ENCODE measurements at regions not wholly inside any gene's neighbourhood (a gene's known extent, or its start where the extent isn't known, plus 50 kb on each side); places are given as distances from the start of the nearest gene placed in this dataset.

DNA sequence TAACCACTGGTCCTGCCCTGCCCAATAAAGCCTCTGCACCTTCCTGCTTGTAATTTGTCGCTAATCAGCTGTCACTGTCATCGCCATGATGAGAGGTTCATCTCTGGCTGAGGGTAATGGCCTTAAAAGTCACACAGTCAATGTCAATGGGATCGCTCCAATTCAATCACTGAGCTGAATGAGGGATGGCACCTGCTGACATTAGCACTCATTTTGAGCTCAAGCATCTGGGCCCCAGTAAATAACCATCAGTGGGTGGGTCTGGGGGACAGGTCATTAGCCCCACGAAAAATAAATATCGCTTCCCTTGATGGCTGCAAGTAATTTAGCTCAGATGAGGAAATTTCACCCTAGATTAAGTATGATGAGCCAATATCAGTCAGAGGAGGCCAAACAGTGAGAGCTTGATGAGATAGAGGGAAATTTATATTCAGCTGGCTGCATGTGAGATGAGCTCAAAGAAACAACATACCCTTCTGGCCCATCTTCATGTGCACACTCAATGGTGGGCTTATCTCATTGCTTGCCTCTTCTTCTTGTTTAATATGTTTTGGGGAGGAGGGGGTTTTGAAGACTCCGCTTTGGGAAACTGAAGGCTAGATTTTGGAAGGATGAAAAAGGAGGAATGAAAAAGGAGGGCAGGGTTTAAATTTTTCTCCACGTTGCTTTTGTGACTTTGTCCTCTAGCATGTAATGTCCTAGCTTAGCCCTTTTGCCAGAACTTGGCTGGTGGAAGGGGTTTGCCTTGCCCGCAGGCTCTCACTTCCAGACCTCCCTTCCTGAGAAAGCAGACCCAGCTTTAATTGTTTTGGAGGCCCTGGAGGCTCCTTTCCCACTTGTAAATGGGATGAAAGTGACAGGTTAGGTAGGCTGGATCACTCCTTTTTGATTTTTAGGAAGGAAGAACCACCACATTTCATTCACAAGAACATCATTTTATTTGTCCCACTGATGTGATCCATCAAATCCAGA is 84.8 kb upstream of the PAQR3 start:
- DNase-seq (ENCODE audit: low spot score), result no peak

DNA sequence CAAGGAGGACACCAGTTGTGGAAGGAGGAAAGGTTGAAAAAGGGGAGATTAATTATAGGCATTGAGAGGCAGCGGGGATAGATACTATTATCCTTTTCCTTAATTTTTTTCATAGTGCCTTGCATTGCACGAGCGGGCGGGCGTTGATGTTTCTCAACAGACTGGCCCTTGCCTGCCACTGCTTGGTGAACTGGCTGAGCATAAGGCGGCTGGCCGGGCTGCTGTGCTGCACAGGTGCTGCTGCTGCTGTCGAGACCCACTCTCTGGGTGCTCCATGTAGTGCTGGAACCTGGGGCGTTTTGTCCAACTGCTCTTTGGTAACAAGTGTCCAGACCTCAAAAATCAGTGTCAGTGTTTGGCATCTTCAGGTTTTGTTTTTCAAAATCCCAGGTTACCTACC is 83.3 kb upstream of the PAQR3 start:
- DNase-seq (ENCODE audit: low spot score), result no peak

DNA sequence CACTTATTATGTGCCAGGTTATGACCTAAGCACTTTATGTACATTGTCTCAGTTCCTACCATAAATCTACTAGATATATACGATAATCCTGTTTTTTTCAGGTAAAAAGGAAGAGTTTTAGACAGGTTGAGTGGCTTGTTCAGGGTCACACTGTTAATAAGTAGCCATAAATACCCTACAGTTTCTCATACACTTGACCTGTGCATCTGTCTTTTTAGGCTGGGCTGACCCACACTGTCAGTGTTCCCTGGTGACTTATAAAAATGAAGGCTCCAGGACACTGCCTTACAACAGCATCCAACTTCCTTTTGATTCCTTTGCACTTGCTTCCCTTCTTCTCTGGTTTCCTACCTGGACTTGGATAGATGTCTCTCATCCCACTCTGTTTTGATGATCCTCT is 78.2 kb upstream of the PAQR3 start:
- DNase-seq (ENCODE audit: low spot score), result no peak

DNA sequence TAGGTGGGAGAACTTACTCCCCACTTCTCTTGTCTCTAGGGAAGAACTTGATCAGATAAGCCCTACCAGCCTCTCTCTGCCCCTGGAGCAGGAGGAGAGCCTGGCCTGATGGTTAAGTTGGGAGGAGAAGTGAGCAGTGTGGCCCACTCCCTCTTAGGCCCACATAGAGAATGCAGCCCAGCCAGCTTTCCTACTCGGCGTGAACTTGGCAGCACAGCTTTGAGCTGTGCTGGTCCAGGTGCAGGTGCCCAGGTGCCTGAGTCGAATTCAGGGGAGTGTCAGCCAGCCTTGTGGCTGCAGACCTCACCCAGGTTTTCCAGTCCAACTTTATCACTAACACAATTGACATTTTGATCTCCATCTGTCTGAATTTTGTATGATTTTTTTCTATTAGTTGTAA is 77.6 kb upstream of the PAQR3 start:
- DNase-seq (ENCODE audit: low spot score), result no peak

DNA sequence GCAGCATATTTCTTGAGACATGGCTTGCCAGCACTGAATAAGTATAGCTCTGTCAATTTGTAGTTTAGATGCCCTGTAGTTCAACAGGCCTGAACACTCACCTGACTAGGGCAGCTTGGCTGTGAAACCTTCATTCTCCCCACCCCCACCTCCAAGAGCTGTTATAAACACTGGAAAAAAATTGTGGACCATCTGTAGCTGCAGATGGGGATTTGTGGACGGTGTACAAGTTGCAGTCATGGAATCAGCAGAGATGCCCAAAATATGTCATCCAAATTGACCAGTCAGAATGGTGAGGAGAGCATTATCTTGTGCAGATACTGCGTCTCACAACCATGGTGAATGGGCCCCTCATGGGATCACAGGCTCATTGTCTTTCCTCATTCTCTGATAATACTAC is 76.2 kb upstream of the PAQR3 start:
- DNase-seq (ENCODE audit: low spot score), result no peak

DNA sequence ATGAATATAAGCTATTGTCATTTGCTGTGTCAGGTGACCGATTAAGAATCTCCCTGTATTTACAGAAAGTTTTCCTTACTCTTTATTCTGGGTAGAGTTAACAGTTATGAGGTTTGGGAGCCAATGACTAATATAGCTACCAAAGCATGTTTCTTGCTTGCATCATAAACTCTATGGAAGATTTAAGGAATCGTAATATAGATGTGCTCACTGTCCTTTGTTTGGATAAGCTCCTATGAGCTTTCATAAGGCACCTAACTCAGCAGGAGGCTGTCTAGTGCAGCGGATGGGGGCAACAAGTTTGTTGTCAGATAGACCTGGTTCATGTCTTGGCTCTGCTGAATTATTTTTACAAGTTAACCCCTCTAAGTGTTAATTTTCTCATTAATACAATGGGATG is 75.0 kb upstream of the PAQR3 start:
- DNase-seq (ENCODE audit: low spot score), result no peak

DNA sequence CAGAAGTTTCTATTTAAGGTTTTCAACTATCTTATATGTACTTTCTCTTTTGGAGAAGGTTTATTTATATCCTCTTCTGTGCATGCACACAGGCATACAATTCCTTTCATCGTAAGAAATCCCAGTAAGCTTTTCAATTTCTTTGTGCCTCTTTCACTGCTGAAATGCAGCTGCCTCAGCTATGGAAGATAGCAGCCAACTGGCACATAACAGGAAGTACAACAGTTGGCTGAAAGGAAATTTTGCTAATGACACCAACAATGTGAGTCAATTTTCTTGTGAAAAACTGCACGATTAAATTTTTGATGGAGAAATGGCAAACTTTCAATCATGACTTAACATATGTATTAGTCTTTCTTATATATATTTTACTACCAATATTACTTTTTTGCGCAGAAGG is 74.5 kb upstream of the PAQR3 start:
- DNase-seq (ENCODE audit: low spot score), result no peak

DNA sequence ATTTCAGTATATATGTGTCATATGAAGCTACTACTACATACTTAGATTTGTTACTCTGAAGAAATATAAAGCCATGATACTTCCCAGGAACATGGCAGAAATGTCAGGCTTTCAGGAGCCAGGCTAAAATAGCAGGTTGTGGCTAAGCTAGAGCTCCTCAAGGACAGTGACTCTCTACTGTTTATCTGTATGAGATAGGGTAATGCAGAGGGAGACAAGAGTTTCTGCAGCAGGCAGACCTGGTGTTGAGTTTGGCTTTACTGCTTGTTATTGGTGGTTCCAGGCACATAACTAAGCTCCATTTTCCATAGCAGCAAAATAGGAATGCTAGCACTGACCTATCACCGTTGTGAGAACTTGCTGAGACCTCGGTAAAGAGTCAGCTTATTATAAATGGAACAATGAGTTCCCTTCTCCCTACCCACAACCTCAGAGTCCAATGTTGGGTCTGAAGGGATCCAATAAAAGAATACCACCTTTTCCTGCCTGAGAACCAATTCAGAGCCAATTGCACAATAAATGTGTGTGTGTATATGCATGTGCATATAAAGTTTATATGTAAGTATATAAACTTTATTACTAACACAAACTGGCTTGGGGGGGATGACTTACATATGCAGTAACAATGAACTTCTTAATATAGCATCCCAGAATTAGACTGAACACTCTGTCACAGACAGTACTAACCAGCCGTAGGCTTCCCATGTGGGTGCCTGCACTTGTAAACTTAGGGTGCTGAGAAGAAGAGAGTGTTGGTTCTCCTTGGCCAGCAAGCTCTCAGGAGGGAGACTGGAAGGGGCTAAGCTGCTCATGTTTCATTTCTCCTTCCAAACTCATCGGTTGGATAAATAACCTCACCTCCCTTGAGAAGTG is 51.9 kb upstream of the PAQR3 start:
- DNase-seq (ENCODE audit: low spot score), result no peak

DNA sequence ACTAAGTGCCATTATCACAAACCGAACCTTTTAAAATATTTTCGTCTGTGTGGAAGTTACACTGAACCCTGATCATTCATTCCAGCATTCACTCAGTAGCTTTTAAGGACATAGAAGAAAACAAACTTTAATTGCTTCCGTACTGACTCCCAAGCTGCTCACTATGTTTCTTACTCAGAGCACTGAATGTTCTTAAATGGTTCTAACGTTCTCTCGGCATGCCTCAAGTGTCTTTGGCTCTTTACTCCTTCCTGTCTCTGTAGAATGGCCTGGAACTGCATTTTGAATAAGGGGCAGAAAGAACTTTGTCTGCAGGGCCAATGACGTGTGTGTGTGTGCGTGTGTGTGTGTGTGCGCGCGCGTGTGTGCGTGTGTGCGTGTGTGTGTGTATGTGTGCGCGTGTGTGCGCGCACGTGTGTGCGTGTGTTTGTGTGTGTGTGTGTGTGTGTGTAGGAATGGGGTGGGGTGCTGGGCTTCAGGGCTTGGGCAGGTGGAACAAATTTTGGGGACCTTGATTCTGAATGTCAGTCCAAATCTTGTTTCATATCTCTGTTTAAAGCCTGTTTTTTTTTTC is 50.5 kb upstream of the PAQR3 start:
- DNase-seq (ENCODE audit: low spot score), result no peak

Measured in LoVo (cell line).